Kidney (tissue), 13 donors: ENCODE measurements at regions not wholly inside any gene's neighbourhood (a gene's known extent, or its start where the extent isn't known, plus 50 kb on each side); places are given as distances from the start of the nearest gene placed in this dataset.

ENCODE experiments used
- DNase-seq, 5 donors: peaks; one replicate each; pipeline ENCODE4 v3.0.0-alpha.2; 2013 to 2020
- FAIRE-seq: peaks from 2 replicates; lab custom pipeline; 2012; peaks lifted over from hg19 to GRCh38; lab: Jason Lieb, UNC
- H3K27ac ChIP-seq, 2 donors: one replicate each; pipeline ENCODE4 v1.7.0; 2013; ENCODE audit warnings: low read depth in 2 of 2, low read length in 2 of 2, inconsistent platforms in 1 of 2
- H3K27me3 ChIP-seq: one replicate; pipeline ENCODE4 v1.7.1; 2013; ENCODE audit warnings: low read length, inconsistent platforms; ENCODE audit not compliant: control insufficient read depth, insufficient read depth
- H3K36me3 ChIP-seq, 3 donors: one replicate each; pipeline versions ENCODE4 v1.7.0 to v1.7.1; 2013; ENCODE audit warnings: low read length in 3 of 3, control low read depth in 1 of 3, inconsistent platforms in 1 of 3; ENCODE audit not compliant: insufficient read depth in 3 of 3, control insufficient read depth in 2 of 3
- H3K4me1 ChIP-seq, 3 donors: one replicate each; pipeline versions ENCODE4 v1.7.0 to v1.7.1; 2013; ENCODE audit warnings: low read length in 3 of 3, inconsistent platforms in 1 of 3, low read depth in 1 of 3; ENCODE audit not compliant: control insufficient read depth in 2 of 3, insufficient read depth in 2 of 3
- H3K4me3 ChIP-seq, 3 donors: one replicate each; pipeline versions ENCODE4 v1.7.0 to v1.8.1; 2013; ENCODE audit warnings: low read length in 3 of 3, control low read depth in 1 of 3, inconsistent platforms in 1 of 3
- H3K9ac ChIP-seq, 3 donors: one replicate each; pipeline versions ENCODE4 v1.7.0 to v1.7.1; 2013; ENCODE audit warnings: low read length in 3 of 3, control low read depth in 1 of 3, inconsistent platforms in 1 of 3
- H3K9me3 ChIP-seq, 3 donors: one replicate each; pipeline versions ENCODE4 v1.7.0 to v1.7.1; 2013; ENCODE audit warnings: low read length in 3 of 3, control low read depth in 1 of 3, inconsistent platforms in 1 of 3; ENCODE audit not compliant: control insufficient read depth in 2 of 3, insufficient read depth in 1 of 3
- intact Hi-C: fragments of 100-400 bp; cut with DNase I; formaldehyde crosslinking; loops from one replicate; pipeline ENCODE4 v1.11.1; 2022
- TF ChIP-seq, protein P1 (sequence below): IDR thresholded peaks from 3 replicates; pipeline ENCODE4 v1.5.1; 2012; ENCODE audit warnings: mild to moderate bottlenecking, moderate library complexity, borderline replicate concordance; ENCODE audit not compliant: insufficient read depth; ENCODE audit errors: extremely low read depth
- donor health status: control.
- donor health status: control.
- donor health status: control.
- donor health status: control.
- donor health status: control.
- donor health status: DM: yes; HTN: yes; CAD: no.
- donor health status: Normal renal cell carcinoma (clear cell type).

DNA sequence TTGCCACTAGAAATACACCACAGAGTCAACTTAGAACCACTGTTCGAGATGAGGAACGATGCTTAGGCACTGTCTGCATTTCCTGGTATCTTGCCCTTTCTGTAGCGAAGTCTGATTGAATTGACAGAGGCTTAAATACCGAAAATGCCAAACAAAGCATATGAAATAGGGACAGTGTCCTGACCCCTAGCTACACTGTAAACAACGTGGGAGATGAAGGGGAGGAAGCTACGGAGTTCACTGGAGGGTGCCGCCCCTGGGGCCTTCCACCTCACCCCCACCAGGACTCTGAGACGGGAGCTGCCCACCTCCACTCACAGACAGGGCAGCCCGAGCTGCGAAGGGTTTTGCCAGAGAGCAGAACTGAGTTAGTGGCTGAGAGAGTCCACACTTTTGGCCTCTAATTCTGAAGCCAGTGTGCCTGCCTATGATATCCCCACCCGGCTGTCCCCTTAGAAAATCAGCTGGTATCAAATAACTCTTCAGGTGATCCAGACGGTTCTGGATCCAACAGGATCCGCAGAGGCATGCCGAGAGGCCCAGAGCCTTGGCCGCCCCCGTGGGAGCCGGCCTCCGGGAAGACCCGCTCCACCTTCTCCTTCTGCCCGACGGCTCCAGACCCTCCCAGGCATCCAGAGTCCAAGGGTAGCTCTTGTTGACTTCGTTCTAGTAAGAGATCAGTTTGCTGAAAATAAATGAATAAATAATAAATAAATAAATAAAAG is 230.7 kb upstream of the DIO3 start:
- no peak for FAIRE-seq
- intact Hi-C loops: no loop called here
- TF ChIP-seq, protein P1, sequence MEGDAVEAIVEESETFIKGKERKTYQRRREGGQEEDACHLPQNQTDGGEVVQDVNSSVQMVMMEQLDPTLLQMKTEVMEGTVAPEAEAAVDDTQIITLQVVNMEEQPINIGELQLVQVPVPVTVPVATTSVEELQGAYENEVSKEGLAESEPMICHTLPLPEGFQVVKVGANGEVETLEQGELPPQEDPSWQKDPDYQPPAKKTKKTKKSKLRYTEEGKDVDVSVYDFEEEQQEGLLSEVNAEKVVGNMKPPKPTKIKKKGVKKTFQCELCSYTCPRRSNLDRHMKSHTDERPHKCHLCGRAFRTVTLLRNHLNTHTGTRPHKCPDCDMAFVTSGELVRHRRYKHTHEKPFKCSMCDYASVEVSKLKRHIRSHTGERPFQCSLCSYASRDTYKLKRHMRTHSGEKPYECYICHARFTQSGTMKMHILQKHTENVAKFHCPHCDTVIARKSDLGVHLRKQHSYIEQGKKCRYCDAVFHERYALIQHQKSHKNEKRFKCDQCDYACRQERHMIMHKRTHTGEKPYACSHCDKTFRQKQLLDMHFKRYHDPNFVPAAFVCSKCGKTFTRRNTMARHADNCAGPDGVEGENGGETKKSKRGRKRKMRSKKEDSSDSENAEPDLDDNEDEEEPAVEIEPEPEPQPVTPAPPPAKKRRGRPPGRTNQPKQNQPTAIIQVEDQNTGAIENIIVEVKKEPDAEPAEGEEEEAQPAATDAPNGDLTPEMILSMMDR: no peak
- Histone ChIP-seq H3K4me3 (no peak overlapping the region), H3K27ac (no peak overlapping the region), H3K9ac (no peak overlapping the region), H3K36me3 (no peaks in the 10 kb centered on the region), H3K27me3 (no peaks in the 10 kb centered on the region), H3K4me1 (no peaks in the 10 kb centered on the region), H3K9me3 (no peaks in the 10 kb centered on the region)
- no peak for DNase-seq

DNA sequence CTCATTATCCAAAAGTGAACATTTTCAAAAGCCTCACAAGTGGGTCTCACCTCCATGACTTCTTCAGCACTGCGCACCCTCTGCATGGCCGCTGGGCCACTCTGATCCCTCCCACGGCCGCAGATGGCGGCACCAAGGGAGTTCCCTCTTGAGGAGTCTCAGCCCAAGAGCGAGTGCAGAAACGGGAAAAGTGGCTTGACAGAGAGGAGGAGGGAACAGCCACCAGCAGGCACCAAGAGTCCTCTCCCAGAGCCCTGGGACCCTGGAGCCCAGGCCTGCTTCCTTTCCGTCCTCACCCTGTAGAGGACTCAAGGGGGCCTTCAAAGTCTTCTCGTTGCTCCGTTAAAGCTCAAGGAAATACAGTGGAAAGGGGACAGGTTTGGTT is 230.2 kb upstream of the DIO3 start:
- Histone ChIP-seq H3K4me3 (no peak overlapping the region), H3K9me3 (no peaks in the 10 kb centered on the region), H3K9ac (no peak overlapping the region), H3K27me3 (no peaks in the 10 kb centered on the region), H3K4me1 (no peaks in the 10 kb centered on the region), H3K36me3 (no peaks in the 10 kb centered on the region), H3K27ac (no peak overlapping the region)
- intact Hi-C loops: no loop called here
- TF ChIP-seq, protein P1: no peak
- no peak for DNase-seq
- no peak for FAIRE-seq

GRCh38 chr14:101331661-101332169 is 229.6 kb upstream of the DIO3 start:
- DNase-seq (no peak), FAIRE-seq (no peak)
- no peak overlapping the region for H3K27ac ChIP-seq
- TF ChIP-seq, protein P1: no peak
- no peaks in the 10 kb centered on the region for H3K36me3 ChIP-seq
- H3K9ac ChIP-seq: no peak overlapping the region
- H3K4me1 ChIP-seq: no peaks in the 10 kb centered on the region
- H3K27me3 ChIP-seq: no peaks in the 10 kb centered on the region
- intact Hi-C loops: no loop called here
- no peak overlapping the region for H3K4me3 ChIP-seq
- no peaks in the 10 kb centered on the region for H3K9me3 ChIP-seq
